ENCODE measurements at regions not wholly inside any gene's neighbourhood (a gene's known extent, or its start where the extent isn't known, plus 50 kb on each side); places are given as distances from the start of the nearest gene placed in this dataset.

- no peak for TF ChIP-seq CTCF (IDR thresholded peaks at IDR 0.05; ENCODE audit: low read depth, low read length)
- TF ChIP-seq POLR2A (IDR thresholded peaks at IDR 0.05; ENCODE audit: extremely low read depth, insufficient read length) = no peak
- no peak for TF ChIP-seq MYC (IDR thresholded peaks at IDR 0.05; ENCODE audit: low read depth, low read length)
- TF ChIP-seq MAX (IDR thresholded peaks at IDR 0.05; ENCODE audit: low read depth, low read length) = no peak
Observed at GRCh38 chr14:83021323-83021722, 1487.7 kb upstream of the SEL1L start.

Measured in NB4 (cell line).